H1 (cell line): ENCODE measurements at regions not wholly inside any gene's neighbourhood (a gene's known extent, or its start where the extent isn't known, plus 50 kb on each side); places are given as distances from the start of the nearest gene placed in this dataset.

ENCODE experiments used
- CTCF ChIA-PET: fragments of 300-600 bp; sonication (Branson Sonifier 250); formaldehyde crosslinking; loops from one replicate; lab custom pipeline; 2021; ENCODE audit not compliant: partially characterized antibody; lab: Charles Lee
- POLR2A ChIA-PET: fragments of 300-600 bp; sonication (Branson Sonifier 250); formaldehyde crosslinking; loops from one replicate; lab custom pipeline; 2021; ENCODE audit warnings: inconsistent platforms; ENCODE audit not compliant: partially characterized antibody; lab: Charles Lee
- DNase-seq, 2 experiments: peaks; one replicate each; pipeline versions ENCODE4 v3.0.0 to v3.0.0-alpha.2; 2010 to 2022; ENCODE audit warnings: low spot score in 2 of 2, low read depth in 1 of 2, mixed read lengths in 1 of 2
- FAIRE-seq: peaks from 2 replicates; lab custom pipeline; 2011; peaks lifted over from hg19 to GRCh38; lab: Jason Lieb, UNC
- H2AFZ ChIP-seq: 2 replicates; pipeline ENCODE4 v1.8.1; 2012; ENCODE audit warnings: low read length, inconsistent platforms
- H2AK5ac ChIP-seq: 2 replicates; pipeline ENCODE4 v1.6.1; 2013; ENCODE audit warnings: low read depth, low read length
- H2BK120ac ChIP-seq: replicated peaks from 2 replicates; pipeline ENCODE3; 2013; ENCODE audit warnings: low read depth, low read length, inconsistent platforms
- H2BK12ac ChIP-seq: 2 replicates; pipeline ENCODE4 v1.6.1; 2013; ENCODE audit warnings: low read depth, low read length
- H2BK15ac ChIP-seq: 2 replicates; pipeline ENCODE4 v1.6.1; 2013; ENCODE audit warnings: low read length
- H2BK20ac ChIP-seq: 2 replicates; pipeline ENCODE4 v1.6.1; 2013; ENCODE audit warnings: low read length
- H2BK5ac ChIP-seq: 2 replicates; pipeline ENCODE4 v1.6.1; 2013; ENCODE audit warnings: low read depth, low read length
- H3K14ac ChIP-seq: 2 replicates; pipeline ENCODE4 v1.6.1; 2013; ENCODE audit warnings: inconsistent platforms; ENCODE audit not compliant: insufficient read length
- H3K18ac ChIP-seq: 2 replicates; pipeline ENCODE4 v1.6.1; 2013; ENCODE audit warnings: low read length; ENCODE audit errors: extremely low read depth
- H3K23ac ChIP-seq: 2 replicates; pipeline ENCODE4 v1.6.1; 2013; ENCODE audit warnings: inconsistent platforms; ENCODE audit not compliant: insufficient read length
- H3K23me2 ChIP-seq: 2 replicates; pipeline ENCODE4 v1.6.1; 2013; ENCODE audit warnings: low read depth, low read length
- H3K27ac ChIP-seq: 2 replicates; pipeline ENCODE4 v1.6.1; 2011; ENCODE audit warnings: low read depth, low read length, inconsistent platforms
- H3K27me3 ChIP-seq, 4 experiments: replicated peaks in 1 of 4; 1 replicate in 1 of 4; 2 replicates in 3 of 4; pipeline versions ENCODE4 v1.6.1 to v1.8.1; 2011 to 2013; ENCODE audit warnings: low read length in 3 of 4, mild to moderate bottlenecking in 3 of 4, inconsistent platforms in 2 of 4, mixed read lengths in 2 of 4, moderate library complexity in 1 of 4; ENCODE audit not compliant: control insufficient read depth in 3 of 4, insufficient read depth in 3 of 4; ENCODE audit errors: extremely low read depth in 1 of 4
- H3K36me3 ChIP-seq, 4 experiments: 2 replicates each; pipeline versions ENCODE4 v1.6.1 to v1.8.1; 2011 to 2013; ENCODE audit warnings: mild to moderate bottlenecking in 4 of 4, low read length in 3 of 4, moderate library complexity in 2 of 4, control low read depth in 1 of 4, inconsistent platforms in 1 of 4; ENCODE audit not compliant: insufficient read depth in 4 of 4, control insufficient read depth in 2 of 4
- H3K4ac ChIP-seq: replicated peaks from 2 replicates; pipeline ENCODE3; 2013; ENCODE audit warnings: low read length, low read depth, mixed read lengths, inconsistent platforms; ENCODE audit not compliant: insufficient read length
- H3K4me1 ChIP-seq, 4 experiments: replicated peaks in 1 of 4; 1 replicate in 1 of 4; 2 replicates in 3 of 4; pipeline versions ENCODE4 v1.6.1 to v1.8.1; 2011 to 2013; ENCODE audit warnings: low read length in 3 of 4, inconsistent platforms in 2 of 4, mixed read lengths in 1 of 4; ENCODE audit not compliant: insufficient read depth in 4 of 4, control insufficient read depth in 3 of 4
- H3K4me2 ChIP-seq, 2 experiments: 2 replicates each; pipeline versions ENCODE4 v1.6.1 to v1.8.1; 2011 to 2013; ENCODE audit warnings: low read depth in 2 of 2, low read length in 2 of 2, control low read depth in 1 of 2, inconsistent platforms in 1 of 2, mild to moderate bottlenecking in 1 of 2; ENCODE audit not compliant: insufficient read depth in 1 of 2
- H3K4me3 ChIP-seq, 4 experiments: fragments of 200-600, 300-600 bp in 1 of 4; sonication (generic), shearing (Covaris generic), sonication (Bioruptor Twin) in 1 of 4; 2 replicates each; pipeline versions ENCODE4 v1.5.1 to v1.8.1; 2011 to 2016; ENCODE audit warnings: low read length in 4 of 4, low read depth in 3 of 4, control low read depth in 2 of 4, inconsistent platforms in 2 of 4, mild to moderate bottlenecking in 2 of 4, mixed read lengths in 1 of 4, moderate library complexity in 1 of 4; ENCODE audit not compliant: insufficient read depth in 2 of 4; ENCODE audit errors: extremely low read depth in 1 of 4
- H3K56ac ChIP-seq: replicated peaks from 2 replicates; pipeline ENCODE3; 2013; ENCODE audit warnings: low read depth, mild to moderate bottlenecking, mixed read lengths, low read length, inconsistent platforms; ENCODE audit not compliant: insufficient read length
- H3K79me1 ChIP-seq: 2 replicates; pipeline ENCODE4 v1.6.1; 2013; ENCODE audit warnings: low read depth, low read length, control low read depth
- H3K79me2 ChIP-seq, 2 experiments: 2 replicates each; pipeline versions ENCODE4 v1.6.1 to v1.8.1; 2012 to 2013; ENCODE audit warnings: low read length in 2 of 2, mild to moderate bottlenecking in 2 of 2, inconsistent platforms in 1 of 2; ENCODE audit not compliant: insufficient read depth in 2 of 2, control insufficient read depth in 1 of 2
- H3K9ac ChIP-seq, 4 experiments: replicated peaks in 1 of 4; 1 replicate in 1 of 4; 2 replicates in 3 of 4; pipeline versions ENCODE4 v1.6.1 to v1.8.1; 2011 to 2013; ENCODE audit warnings: low read depth in 3 of 4, low read length in 3 of 4, control low read depth in 2 of 4, mild to moderate bottlenecking in 2 of 4, moderate library complexity in 2 of 4, inconsistent platforms in 1 of 4; ENCODE audit errors: extremely low read depth in 1 of 4
- H3K9me3 ChIP-seq, 2 experiments: 2 replicates each; pipeline versions ENCODE4 v1.6.1 to v1.8.1; 2012 to 2013; ENCODE audit warnings: mild to moderate bottlenecking in 2 of 2, moderate library complexity in 2 of 2, control low read depth in 1 of 2, inconsistent platforms in 1 of 2, low read depth in 1 of 2, low read length in 1 of 2, mixed read lengths in 1 of 2; ENCODE audit not compliant: insufficient read depth in 2 of 2
- H4K20me1 ChIP-seq, 2 experiments: replicated peaks in 1 of 2; 2 replicates each; pipeline versions ENCODE3 to v1.8.1; 2011 to 2013; ENCODE audit warnings: inconsistent platforms in 2 of 2, low read length in 2 of 2, mild to moderate bottlenecking in 1 of 2; ENCODE audit not compliant: insufficient read depth in 2 of 2, control insufficient read depth in 1 of 2
- H4K5ac ChIP-seq: 2 replicates; pipeline ENCODE4 v1.6.1; 2013; ENCODE audit warnings: low read length, low read depth, mixed read lengths, inconsistent platforms; ENCODE audit not compliant: insufficient read length
- H4K8ac ChIP-seq: 2 replicates; pipeline ENCODE4 v1.8.0; 2013; ENCODE audit warnings: mild to moderate bottlenecking, moderate library complexity, low read length, inconsistent platforms; ENCODE audit not compliant: insufficient read depth; ENCODE audit errors: extremely low read depth
- H4K91ac ChIP-seq: replicated peaks from 2 replicates; pipeline ENCODE3; 2013; ENCODE audit warnings: low read length, mixed read lengths, inconsistent platforms; ENCODE audit not compliant: insufficient read length
- FOSL1 ChIP-seq: IDR thresholded peaks from 2 replicates; pipeline ENCODE4 v1.6.1; 2011; ENCODE audit warnings: mild to moderate bottlenecking, low read depth, low read length, moderate library complexity; ENCODE audit not compliant: insufficient read depth
- GTF2F1 ChIP-seq: IDR thresholded peaks from 2 replicates; pipeline ENCODE4 v1.6.1; 2012; ENCODE audit warnings: low read depth, low read length, improper control_type of control experiment, borderline replicate concordance
- POLR2A ChIP-seq, 2 experiments: IDR thresholded peaks; 1 replicate in 1 of 2; 2 replicates in 1 of 2; pipeline ENCODE4 v1.6.1; 2011; ENCODE audit warnings: low read depth in 2 of 2, low read length in 2 of 2, mild to moderate bottlenecking in 2 of 2; ENCODE audit errors: control extremely low read depth in 1 of 2
- SP1 ChIP-seq: IDR thresholded peaks from 2 replicates; pipeline ENCODE4 v1.6.1; 2011; ENCODE audit warnings: low read depth, low read length
- TAF7 ChIP-seq: optimal IDR thresholded peaks from 2 replicates; pipeline ENCODE3; 2011; ENCODE audit warnings: low read depth, mild to moderate bottlenecking, inconsistent platforms, low read length, moderate library complexity, borderline replicate concordance
- TEAD4 ChIP-seq: IDR thresholded peaks from 2 replicates; pipeline ENCODE4 v1.6.1; 2012; ENCODE audit warnings: low read depth, low read length, inconsistent platforms, mixed read lengths
- YY1 ChIP-seq: IDR thresholded peaks from 2 replicates; pipeline ENCODE4 v1.6.1; 2011; ENCODE audit warnings: low read depth, mild to moderate bottlenecking, low read length
- WGBS, 2 experiments: shearing (Covaris generic) in 1 of 2; methylation state at CpG; one replicate each; pipeline versions ENCODE4 v1.1.6 to v1.1.7; 2013 to 2015; ENCODE audit warnings: low lambda C conversion rate in 2 of 2, mixed read lengths in 2 of 2, inconsistent platforms in 1 of 2, low coverage in 1 of 2, missing lambda C conversion rate in 1 of 2; ENCODE audit not compliant: insufficient replicate concordance in 2 of 2, insufficient coverage in 1 of 2, insufficient read length in 1 of 2; ENCODE audit errors: extremely low coverage in 1 of 2, missing lambda C conversion rate in 1 of 2; 5-methylcytosine and 5-hydroxymethylcytosine counted together
- TF ChIP-seq, protein P1 (sequence below): IDR thresholded peaks from 2 replicates; pipeline ENCODE4 v1.6.1; 2012; ENCODE audit warnings: inconsistent platforms

DNA sequence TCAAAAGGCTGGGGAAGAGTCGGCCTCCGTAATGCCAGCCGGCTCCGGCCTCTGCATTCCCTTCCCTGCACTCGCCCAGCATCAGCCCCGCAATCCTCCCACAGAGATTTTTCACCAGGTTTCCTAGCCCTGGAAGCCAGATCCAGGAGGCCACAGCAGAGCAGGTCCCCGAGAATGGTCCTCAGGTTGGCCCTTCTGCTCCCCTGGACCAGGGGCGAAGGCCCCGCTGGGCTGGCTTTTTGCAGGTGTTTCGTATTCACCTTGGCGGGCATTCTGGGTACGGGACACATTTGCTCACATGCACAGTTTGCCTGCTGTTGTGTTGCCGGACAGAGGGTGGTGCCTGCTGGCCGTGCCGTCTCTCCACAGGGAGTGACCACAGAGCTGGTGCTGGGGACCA, 309.5 kb downstream of the NDUFA10 start:
- no peak overlapping the region for H3K4me2 ChIP-seq
- no peak overlapping the region for H3K27ac ChIP-seq
- no peaks in the 10 kb centered on the region for H3K79me1 ChIP-seq
- FAIRE-seq (no peak), DNase-seq (no peak)
- no peak overlapping the region; the same call in 1 of the 2 replicates for H2BK5ac ChIP-seq
- 93% methylated on average over 14 of the region's 15 CpGs; no CpG with 5 or more reads in 1 of the 2 experiments for WGBS, 2 experiments
- H3K79me2 ChIP-seq = no peaks in the 10 kb centered on the region
- no peak overlapping the region for H3K4ac ChIP-seq
- no peak overlapping the region for H3K18ac ChIP-seq
- H3K56ac ChIP-seq = no peak overlapping the region
- H2BK15ac ChIP-seq = no peak overlapping the region
- peaks cover 0 to 2% of the 10 kb centered on the region in 2 experiments for H4K20me1 ChIP-seq
- H2BK20ac ChIP-seq = no peak overlapping the region
- no peak overlapping the region for H3K4me3 ChIP-seq
- H3K4me1 ChIP-seq = peaks cover 0 to 2% (median 0%) of the 10 kb centered on the region in 4 experiments; a peak in 1 of 7 replicates
- ChIA-PET POLR2A (no interaction called here), CTCF (no interaction called here)
- H4K5ac ChIP-seq = no peak overlapping the region
- H3K23me2 ChIP-seq = peaks cover 2% of the 10 kb centered on the region; the same call in 1 of the 2 replicates
- H2BK12ac ChIP-seq = no peak overlapping the region
- H2AFZ ChIP-seq = no peak overlapping the region
- TF ChIP-seq, protein P1, sequence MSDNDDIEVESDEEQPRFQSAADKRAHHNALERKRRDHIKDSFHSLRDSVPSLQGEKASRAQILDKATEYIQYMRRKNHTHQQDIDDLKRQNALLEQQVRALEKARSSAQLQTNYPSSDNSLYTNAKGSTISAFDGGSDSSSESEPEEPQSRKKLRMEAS = no peak
- TF ChIP-seq TAF7 = no peak
- TF ChIP-seq TEAD4 = no peak
- TF ChIP-seq GTF2F1 = no peak
- no peak for TF ChIP-seq POLR2A (IDR thresholded peaks at IDR 0.05; ENCODE audit: control extremely low read depth in 1 of 2, low read depth in 2 of 2, low read length in 2 of 2)
- TF ChIP-seq FOSL1 = no peak
- no peak for TF ChIP-seq YY1
- TF ChIP-seq SP1 = no peak
- no peak overlapping the region for H3K23ac ChIP-seq
- H3K14ac ChIP-seq = no peak overlapping the region
- no peak overlapping the region for H3K9ac ChIP-seq
- H3K9me3 ChIP-seq = peaks cover 28 to 30% of the 10 kb centered on the region in 2 experiments
- H4K91ac ChIP-seq = no peak overlapping the region
- H3K27me3 ChIP-seq = no peaks in the 10 kb centered on the region
- peak overlapping the region; percentile 11; the same call in 1 of the 2 replicates for H4K8ac ChIP-seq
- no peak overlapping the region for H2AK5ac ChIP-seq
- no peaks in the 10 kb centered on the region; a peak in 1 of 8 replicates for H3K36me3 ChIP-seq
- no peak overlapping the region for H2BK120ac ChIP-seq
